DOHH2 (cell line): ENCODE measurements at regions not wholly inside any gene's neighbourhood (a gene's known extent, or its start where the extent isn't known, plus 50 kb on each side); places are given as distances from the start of the nearest gene placed in this dataset.
A peak's percentile ranks its signal among the peaks of the same experiment; 100 is the strongest.
"Not testable (repeated sequence)": the region's sequence is repeated elsewhere in the genome, so short reads cannot be mapped to it uniquely, and the experiment has no call there.

Source experiments
- H3F3A ChIP-seq: fragments of 200-600 bp; sonication (generic), shearing (Covaris generic); 2 replicates; pipeline ENCODE4 v1.6.0; 2016; ENCODE audit warnings: antibody characterized with exemption, mild to moderate bottlenecking; ENCODE audit not compliant: control insufficient read depth, insufficient read depth
- H3K27ac ChIP-seq: fragments of 200-600 bp; sonication (generic); 2 replicates; pipeline ENCODE4 v1.5.1; 2014; ENCODE audit warnings: low read depth, mild to moderate bottlenecking, low read length, moderate library complexity
- H3K27me3 ChIP-seq: fragments of 200-600 bp; sonication (generic); 2 replicates; pipeline ENCODE4 v1.6.1; 2014; ENCODE audit warnings: mild to moderate bottlenecking, low read length, mixed read lengths; ENCODE audit not compliant: control insufficient read depth
- H3K36me3 ChIP-seq: fragments of 200-600 bp; sonication (generic); 2 replicates; pipeline ENCODE4 v1.6.1; 2014; ENCODE audit warnings: mild to moderate bottlenecking, low read length, moderate library complexity, mixed read lengths; ENCODE audit not compliant: control insufficient read depth
- H3K4me1 ChIP-seq: fragments of 200-600 bp; sonication (generic); 2 replicates; pipeline ENCODE4 v1.6.1; 2014; ENCODE audit warnings: mild to moderate bottlenecking, low read length, mixed read lengths; ENCODE audit not compliant: control insufficient read depth
- H3K4me2 ChIP-seq: fragments of 200-600 bp; sonication (generic); 2 replicates; pipeline ENCODE4 v1.6.0; 2014; ENCODE audit warnings: mild to moderate bottlenecking, low read length, moderate library complexity
- H3K4me3 ChIP-seq: fragments of 200-600 bp; sonication (generic); 2 replicates; pipeline ENCODE4 v1.5.1; 2014; ENCODE audit warnings: mild to moderate bottlenecking, low read length, mixed read lengths
- H3K79me2 ChIP-seq: fragments of 200-600 bp; sonication (generic); 2 replicates; pipeline ENCODE4 v1.6.1; 2014; ENCODE audit warnings: mild to moderate bottlenecking, low read length, mixed read lengths; ENCODE audit not compliant: control insufficient read depth
- H3K9me2 ChIP-seq: fragments of 200-600 bp; sonication (generic); replicated peaks from 2 replicates; pipeline ENCODE4 v1.6.1; 2014; ENCODE audit warnings: mild to moderate bottlenecking, low read length, mixed read lengths; ENCODE audit not compliant: control insufficient read depth
- H3K9me3 ChIP-seq: fragments of 200-600 bp; sonication (generic); 2 replicates; pipeline ENCODE4 v1.6.1; 2014; ENCODE audit warnings: antibody characterized with exemption, low read length, mixed read lengths; ENCODE audit not compliant: control insufficient read depth, insufficient read depth
- H4K20me1 ChIP-seq: fragments of 200-600 bp; sonication (generic); 2 replicates; pipeline ENCODE4 v1.6.0; 2014; ENCODE audit warnings: low read depth, mild to moderate bottlenecking, antibody characterized with exemption, low read length, moderate library complexity; ENCODE audit not compliant: control insufficient read depth, insufficient read depth
- CTCF ChIP-seq: fragments of 200-600 bp; sonication (generic); IDR thresholded peaks from one replicate; pipeline ENCODE4 v1.5.1; 2014; ENCODE audit warnings: antibody characterized with exemption, mild to moderate bottlenecking, low read depth, low read length; ENCODE audit not compliant: poor library complexity, severe bottlenecking
- EZH2phosphoT487 ChIP-seq: fragments of 200-600 bp; sonication (generic); IDR thresholded peaks from 2 replicates; pipeline ENCODE4 v1.6.1; 2017; ENCODE audit warnings: borderline replicate concordance, mild to moderate bottlenecking, antibody characterized with exemption, low read length, moderate library complexity, mixed read lengths

- Histone ChIP-seq H3K27ac (no peak overlapping the region), H3F3A (no peaks in the 10 kb centered on the region), H3K4me1 (no peaks in the 10 kb centered on the region), H3K9me2 (no peaks in the 10 kb centered on the region), H3K4me2 (no peak overlapping the region), H3K79me2 (no peaks in the 10 kb centered on the region), H4K20me1 (no peaks in the 10 kb centered on the region), H3K9me3 (no peaks in the 10 kb centered on the region), H3K4me3 (no peak overlapping the region), H3K36me3 (no peaks in the 10 kb centered on the region), H3K27me3 (no peaks in the 10 kb centered on the region)
- TF ChIP-seq CTCF (no peak), EZH2phosphoT487 (no peak)
Observed at GRCh38 chr6:92648364-92649086, 770.8 kb downstream of the EPHA7 start.

GRCh38 chr6:92647630-92648029 lies 771.7 kb downstream of the EPHA7 start:
- H3K4me2 ChIP-seq: no peak overlapping the region
- H3K36me3 ChIP-seq: no peaks in the 10 kb centered on the region
- no peaks in the 10 kb centered on the region for H3K79me2 ChIP-seq
- no peak overlapping the region for H3K4me3 ChIP-seq
- no peaks in the 10 kb centered on the region for H4K20me1 ChIP-seq
- TF ChIP-seq EZH2phosphoT487 (no peak), CTCF (no peak)
- no peaks in the 10 kb centered on the region for H3K27me3 ChIP-seq
- H3K4me1 ChIP-seq: no peaks in the 10 kb centered on the region
- H3K9me3 ChIP-seq: no peaks in the 10 kb centered on the region
- H3K27ac ChIP-seq: no peak overlapping the region
- H3K9me2 ChIP-seq: no peaks in the 10 kb centered on the region
- H3F3A ChIP-seq: no peaks in the 10 kb centered on the region

GRCh38 chr6:92644104-92644791 lies 775.1 kb downstream of the EPHA7 start:
- peak; percentile 68 for TF ChIP-seq CTCF
- not testable (repeated sequence) for H3K4me2 ChIP-seq, H3K36me3 ChIP-seq, H3K9me2 ChIP-seq, H3K27ac ChIP-seq, H3K4me1 ChIP-seq, H3K4me3 ChIP-seq, H3K9me3 ChIP-seq, H3K27me3 ChIP-seq, H3F3A ChIP-seq, H3K79me2 ChIP-seq, H4K20me1 ChIP-seq
